HG03025 (cell line): ENCODE measurements at regions not wholly inside any gene's neighbourhood (a gene's known extent, or its start where the extent isn't known, plus 50 kb on each side); places are given as distances from the start of the nearest gene placed in this dataset.
"Not testable (repeated sequence)": the region's sequence is repeated elsewhere in the genome, so short reads cannot be mapped to it uniquely, and the experiment has no call there.

Experiments used
- ATAC-seq: cut with Tn5 transposase; IDR thresholded peaks from one replicate; pipeline ENCODE4 v1.9.1; 2021; ENCODE audit warnings: mild to moderate bottlenecking, moderate library complexity; ENCODE audit not compliant: unreplicated experiment, low FRiP score

DNA sequence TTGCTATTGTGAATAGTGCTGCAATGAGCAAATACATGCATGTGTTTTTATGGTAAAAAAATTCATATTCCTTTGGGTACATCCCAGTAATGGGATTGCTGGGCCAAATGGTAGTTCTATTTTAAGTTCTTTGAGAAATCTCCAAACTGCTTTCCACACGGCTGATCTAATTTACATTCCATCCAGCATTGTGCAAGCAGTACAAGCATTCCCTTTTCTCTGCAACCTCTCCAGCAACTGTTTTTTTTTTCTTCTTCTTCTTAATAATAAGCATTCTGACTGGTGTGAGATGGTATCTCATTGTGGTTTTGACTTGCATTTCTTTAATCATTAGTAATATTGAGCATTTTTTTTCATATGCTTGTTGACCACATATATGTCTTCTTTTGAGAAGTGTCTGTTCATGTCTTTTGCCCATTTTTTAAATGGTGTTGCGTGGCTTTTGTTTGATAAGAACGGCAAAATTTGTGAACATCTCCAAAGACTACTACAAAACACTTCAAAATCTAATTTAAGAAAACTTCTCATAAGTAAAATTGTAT lies 136.1 kb upstream of the MYO3A start:
- ATAC-seq, result no peak

DNA sequence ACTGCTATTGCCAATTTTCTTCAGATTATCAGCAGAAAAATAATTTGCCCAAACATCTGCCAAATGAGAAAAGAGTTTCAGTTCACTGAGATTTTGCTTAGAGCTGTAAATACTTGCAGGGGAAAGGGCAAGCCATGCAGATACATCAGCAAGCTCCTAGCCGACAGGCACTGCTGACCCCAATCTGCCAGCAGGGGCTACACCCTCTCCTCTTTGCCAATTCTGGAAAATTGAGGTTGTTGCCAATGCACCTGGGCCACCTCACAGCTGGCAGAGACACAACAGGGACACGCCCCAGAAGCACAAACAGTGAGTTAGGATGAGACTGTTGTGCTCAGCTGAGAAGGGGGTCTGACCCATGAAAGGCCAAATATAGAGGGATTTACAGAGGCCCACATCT lies 129.5 kb upstream of the MYO3A start:
- ATAC-seq, result no peak

DNA sequence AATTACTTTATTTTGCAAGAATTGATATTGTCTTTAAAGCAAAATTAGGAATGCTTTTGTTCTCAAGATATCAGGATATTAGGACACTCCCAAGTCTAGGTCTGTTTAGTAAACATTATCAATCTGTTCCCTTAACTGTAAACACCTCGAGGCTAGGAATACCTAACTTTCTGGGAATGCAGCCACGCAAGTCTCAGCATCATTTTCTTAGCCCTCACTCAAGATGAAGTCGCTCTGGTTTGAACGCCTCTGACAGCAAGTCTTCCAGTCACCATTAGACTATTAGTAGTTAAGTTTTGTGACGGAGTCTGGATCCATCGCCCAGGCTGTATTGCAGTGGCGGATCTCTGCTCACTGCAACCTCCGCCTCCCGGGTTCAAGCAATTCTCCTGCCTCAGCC lies 128.0 kb upstream of the MYO3A start:
- ATAC-seq, result no peak

DNA sequence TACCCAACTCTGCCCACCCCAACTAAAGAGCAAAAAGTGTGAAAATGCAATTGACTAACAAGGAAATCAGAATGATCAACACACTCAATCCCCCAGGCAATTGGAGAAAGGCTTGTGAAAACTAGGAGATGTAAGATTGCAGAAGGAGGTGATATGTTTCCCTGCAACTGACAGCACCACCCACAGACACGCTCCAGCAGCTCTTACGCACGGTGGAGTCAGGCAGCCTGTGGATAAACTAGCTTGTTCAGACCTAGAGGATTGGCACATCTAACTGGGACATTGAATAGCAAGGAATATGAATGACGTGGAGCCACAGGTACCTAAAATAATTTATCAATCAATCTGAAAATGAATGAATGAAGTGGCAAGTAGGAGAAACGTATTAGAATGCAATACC lies 125.7 kb upstream of the MYO3A start:
- ATAC-seq, result no peak

DNA sequence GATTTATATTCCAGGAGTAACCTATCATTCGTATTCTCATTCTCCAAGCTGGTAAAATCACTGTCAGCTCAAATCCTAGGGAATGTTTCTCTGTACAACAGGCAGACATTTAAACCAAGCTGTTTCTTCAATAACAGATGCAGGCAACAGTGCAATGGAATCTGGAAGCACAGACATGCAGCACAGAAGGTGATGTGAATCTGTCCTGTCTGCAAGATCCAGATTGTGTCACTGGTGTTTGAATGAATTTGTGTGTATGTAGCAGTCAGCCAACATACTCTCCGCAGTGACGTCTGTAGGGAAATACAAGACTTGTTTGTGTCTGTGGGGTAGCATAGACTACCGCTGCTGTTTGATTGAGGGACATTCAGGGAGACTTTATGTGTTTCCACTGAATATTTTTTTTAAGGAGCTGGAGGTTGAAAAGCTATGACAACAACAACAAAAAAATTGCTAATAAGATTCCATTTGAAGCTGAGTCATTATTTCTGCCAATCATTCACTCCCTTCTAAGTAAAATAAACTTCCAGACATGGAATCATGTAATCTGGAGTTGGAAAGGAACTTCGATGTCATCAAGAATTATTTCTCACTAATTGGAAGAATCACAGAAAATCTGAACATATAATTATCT lies 122.9 kb upstream of the MYO3A start:
- ATAC-seq, result no peak

DNA sequence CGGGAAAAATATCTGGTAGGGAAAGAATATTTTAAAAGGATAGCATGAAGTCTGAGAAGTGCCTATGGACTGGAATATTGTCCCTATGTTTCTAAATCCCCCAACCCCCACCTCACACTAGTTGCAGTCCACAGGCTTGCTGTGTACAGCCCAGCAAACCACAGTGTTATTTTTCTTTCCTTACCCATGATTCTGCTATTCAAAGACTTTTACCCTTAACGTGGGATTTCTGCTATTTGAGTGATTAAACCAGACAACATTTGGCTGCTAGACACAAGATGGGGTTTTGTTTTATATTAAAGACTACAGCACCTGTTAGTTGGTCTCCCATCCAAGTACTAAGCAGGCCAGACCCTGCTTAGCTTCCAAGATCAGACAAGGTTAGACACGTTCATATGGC lies 120.5 kb upstream of the MYO3A start:
- ATAC-seq, result no peak

DNA sequence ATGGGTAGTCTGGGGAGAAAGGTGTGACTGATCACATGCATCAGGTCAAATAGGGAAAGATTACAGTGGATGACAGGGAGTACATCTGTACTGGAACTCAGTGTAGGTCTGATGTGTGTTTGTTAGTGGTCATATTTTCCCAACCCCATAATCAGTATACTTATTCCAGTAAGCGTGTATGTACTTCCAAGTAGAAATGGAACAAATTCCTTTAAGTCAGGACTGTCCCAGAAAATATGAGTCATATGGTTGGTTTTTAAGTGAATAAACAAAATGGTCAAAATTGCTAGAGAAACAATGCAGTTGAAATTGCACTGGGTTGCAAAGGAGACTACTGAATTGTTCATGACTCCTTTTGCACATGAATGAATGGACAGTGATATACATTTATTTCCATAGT lies 118.8 kb upstream of the MYO3A start:
- no peak for ATAC-seq

DNA sequence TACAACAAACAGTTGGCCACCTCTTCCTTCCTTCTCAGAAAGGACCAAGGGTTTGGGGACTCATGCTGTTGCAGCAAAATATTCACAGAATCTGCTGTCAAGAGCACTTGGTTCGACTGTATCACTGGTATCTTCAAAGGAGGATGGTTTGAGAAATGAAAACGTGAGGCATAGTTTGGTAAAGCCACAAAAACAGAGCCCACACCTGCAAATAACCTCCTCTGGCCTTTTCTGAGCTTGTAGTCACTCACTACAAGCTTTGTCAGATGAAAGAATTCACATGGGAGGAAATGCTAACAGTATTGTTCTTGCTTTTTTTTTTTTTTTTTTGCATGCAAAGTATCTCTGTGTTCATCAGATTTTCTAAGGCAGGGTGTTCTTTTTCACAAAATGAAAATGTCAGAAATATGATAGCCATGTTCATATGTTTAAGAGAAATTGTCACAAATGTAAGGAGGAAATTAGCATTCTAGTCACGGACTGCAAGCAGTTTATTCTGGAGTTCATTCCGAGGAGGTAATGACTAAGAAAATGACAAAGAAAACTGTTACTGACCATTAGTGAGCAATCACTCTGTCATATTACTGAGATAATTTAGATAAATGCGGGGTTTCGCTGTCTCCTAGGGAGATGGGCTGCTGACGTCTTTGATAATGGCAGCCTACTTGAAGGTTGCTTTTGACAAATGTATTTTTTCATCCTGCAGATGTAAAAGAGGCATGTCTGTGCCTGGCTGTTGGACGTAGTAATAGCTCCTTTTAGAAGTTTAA lies 117.8 kb upstream of the MYO3A start:
- ATAC-seq, result no peak

DNA sequence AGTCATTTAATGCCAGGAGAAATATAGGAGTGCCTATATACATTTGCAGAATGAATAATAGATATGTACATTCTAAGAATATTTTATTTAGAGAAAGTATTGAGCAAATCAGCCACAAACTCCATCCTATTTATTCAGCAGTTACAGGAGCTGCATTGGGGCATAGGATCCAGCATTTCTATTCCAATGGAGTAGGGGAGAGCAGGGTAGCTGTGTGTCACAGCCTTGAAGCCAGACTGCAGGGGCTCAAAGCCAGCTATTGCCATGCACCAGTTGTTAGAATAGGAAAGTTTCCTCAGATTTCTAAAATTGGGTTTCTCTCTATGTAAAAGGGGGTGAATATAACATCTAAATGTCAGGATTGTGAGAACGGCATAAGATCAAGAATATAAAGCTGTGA lies 116.8 kb upstream of the MYO3A start:
- no peak for ATAC-seq

DNA sequence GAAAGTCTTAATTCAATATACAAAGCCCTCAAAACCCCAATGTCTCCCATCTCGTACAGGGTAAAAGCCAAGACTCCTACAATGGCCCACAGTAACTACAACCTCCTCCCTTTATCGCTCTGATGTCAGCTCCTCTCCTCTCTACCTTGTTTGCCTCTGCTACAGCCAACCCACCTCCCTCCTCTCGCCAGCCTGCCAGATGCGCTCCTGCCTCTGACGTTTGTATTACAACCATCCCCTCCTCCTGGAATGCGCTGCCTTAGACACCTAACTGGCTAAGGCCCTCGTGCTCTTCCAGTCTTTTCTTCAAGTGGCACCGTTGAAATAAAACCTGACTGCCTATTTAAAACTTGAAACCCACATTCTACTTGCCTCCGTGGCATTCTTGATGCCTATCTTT lies 115.3 kb upstream of the MYO3A start:
- no peak for ATAC-seq

DNA sequence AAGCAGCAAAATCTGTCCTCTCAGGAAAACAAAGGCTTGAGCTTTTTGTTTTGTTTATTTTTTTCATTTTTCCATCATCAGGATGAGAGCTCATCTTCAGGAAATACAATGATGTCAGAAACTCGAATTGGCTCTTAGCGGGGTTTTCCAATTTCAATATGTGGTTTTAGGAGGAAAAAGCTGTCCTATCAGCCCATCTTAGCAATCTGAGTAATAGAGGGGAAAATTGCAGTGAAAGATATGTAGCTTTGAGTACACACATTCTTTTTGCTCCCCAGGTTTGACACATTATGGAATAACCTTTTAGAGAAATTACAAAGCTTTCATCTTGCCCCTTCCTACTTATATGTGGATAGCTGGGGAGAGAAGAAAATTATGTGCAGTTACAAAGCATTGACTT lies 113.6 kb upstream of the MYO3A start:
- ATAC-seq, result no peak

DNA sequence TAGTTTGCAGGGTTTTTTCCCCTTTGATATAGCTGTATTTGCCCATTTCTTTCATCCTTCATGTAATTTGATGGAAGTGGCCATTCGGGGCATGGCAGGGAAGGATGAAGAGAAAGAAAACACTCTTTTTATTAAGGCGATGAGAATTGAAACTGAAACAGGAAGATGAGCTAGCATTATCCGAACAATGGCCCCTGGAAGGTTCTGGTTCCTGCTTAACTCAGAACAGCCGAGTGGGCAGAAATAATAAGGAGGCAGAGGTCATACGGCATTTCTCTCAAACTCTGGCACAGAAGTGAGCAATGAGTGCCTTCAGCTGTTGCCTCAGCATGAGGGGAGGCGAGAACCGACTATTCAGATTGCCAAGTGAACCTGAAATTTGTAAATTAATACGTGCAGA lies 113.2 kb upstream of the MYO3A start:
- no peak for ATAC-seq

DNA sequence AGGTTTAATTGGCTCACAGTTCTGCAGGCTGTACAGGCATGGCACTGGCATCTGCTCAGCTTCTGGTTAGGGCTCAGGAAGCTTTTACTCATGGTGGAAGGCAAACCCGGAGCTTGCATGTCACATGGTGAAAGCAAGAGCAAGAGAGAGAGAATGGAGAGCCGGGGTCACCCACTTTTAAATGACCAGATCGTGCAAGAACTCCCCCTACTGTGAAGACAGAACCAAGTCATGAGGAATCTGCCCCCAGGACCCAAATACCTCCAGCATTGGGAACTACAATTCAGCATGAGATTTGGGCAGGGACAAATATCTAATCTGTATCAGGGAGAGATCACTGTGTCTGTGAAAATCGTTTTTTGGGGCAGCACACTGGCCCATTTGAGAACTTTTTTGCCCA lies 110.0 kb upstream of the MYO3A start:
- no peak for ATAC-seq

DNA sequence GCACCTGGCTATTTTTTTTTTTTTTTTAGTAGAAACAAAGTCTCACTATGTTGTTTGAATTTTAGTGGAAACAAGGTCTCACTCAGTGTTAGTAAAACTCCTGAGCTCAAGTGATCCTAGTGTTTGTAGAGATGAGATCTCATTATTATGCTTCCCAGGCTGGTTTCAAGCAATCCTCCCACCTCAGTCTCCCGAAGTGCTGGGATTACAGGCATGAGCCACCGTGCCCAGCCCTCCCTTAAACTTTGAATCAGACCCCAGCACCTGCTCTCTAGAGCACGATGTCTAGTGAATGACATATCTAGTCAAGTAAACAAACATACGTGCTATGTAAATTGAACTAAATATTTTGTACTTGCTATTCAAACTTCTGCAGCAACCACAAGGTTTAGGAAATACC lies 105.6 kb upstream of the MYO3A start:
- ATAC-seq, result no peak

DNA sequence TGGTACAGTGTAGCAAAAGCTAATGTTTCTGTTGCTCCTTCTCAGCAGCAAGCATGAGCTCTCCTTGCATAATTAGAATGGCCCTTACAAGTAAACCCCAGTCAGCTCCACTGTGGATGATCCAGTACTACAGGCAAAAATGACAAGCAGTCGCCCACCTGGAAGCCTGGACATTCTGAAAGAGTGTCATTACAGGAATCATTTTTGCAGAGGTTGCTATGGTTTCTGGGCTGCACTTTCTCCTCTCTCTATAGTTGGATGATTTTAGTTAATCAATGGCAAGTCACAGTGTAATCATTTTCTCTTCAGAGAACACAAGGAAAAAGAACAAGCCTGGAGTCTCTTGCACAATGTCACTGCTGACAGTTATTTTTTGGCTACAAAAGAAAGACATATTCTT lies 102.9 kb upstream of the MYO3A start:
- no peak for ATAC-seq

DNA sequence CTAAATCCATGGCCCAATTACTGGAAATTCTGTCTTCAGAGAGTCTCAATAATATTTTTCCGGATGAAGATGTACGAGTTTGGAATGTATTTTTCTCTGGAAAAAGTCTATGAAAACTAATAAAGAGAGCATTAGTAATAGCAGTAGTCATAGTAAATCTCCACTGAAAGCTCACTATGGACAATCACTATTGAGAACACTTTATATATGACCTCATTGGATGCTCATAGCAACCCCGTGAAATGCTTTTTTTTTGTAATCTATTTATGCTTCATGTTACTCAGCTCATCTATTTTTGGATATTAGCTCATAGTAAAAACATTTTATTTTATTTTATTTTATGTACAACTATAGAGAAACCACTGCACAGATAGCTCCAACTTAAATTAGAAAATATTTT lies 94.3 kb upstream of the MYO3A start:
- ATAC-seq, result no peak

DNA sequence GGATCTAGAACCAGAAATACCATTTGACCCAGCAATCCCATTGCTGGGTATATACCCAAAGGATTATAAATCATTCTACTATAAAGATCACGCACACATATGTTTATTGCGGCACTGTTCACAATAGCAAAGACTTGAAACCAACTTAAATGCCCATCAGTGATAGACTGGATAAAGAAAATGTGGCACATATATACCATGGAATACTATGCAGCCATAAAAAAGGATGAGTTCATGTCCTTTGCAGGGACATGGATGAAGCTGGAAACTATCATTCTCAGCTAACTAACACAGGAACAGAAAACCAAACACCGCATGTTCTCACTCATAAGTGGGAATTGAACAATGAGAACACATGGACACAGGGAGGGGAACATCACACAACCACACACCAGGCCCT lies 93.2 kb upstream of the MYO3A start:
- not testable (repeated sequence) for ATAC-seq

DNA sequence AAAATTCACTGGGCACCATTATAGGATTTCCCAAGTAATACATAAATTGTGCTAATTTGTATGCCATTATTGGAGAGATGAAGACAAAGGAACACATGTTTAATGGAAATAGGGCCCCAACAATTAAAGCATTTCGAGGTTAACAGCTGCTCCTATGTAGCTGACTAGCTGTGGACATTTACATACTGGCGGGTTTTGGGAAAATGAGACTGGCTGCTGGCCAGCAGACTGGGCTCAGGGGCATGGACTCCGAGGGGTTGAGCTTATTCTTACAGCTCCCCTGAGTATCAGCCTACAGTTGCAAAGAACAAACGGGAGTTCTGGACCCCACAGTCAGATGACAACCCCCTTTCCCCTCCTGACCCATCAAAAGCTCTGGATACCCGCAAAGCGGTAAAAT lies 91.9 kb upstream of the MYO3A start:
- ATAC-seq, result no peak

DNA sequence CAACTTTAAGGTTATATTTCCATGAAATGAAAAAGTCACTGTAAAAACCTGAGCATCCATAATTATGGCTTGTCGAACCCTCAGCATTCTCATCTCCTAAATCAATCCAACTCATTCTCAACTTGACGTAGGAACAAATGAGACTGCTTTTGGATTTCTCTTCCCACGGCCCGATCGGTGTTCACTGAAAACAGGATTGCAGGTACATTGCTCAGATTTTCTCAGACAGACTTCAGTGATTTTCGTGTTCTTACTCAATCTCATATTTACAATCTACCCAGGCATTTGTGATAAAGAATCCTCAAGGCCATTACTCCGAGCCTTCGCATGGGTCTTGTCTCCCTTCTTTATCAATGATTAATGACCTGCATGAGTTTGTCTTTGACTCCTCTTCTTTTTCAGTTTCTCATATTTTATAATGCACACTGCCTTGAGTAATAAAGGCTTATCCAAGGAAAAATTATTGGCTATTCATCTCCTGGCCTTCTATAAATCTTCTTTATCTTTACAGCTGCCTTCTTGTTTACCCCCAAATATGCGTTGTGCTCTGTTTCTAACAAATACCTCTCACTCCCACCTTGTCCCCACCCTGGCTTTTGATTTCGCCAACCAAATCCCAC lies 90.4 kb upstream of the MYO3A start:
- no peak for ATAC-seq

DNA sequence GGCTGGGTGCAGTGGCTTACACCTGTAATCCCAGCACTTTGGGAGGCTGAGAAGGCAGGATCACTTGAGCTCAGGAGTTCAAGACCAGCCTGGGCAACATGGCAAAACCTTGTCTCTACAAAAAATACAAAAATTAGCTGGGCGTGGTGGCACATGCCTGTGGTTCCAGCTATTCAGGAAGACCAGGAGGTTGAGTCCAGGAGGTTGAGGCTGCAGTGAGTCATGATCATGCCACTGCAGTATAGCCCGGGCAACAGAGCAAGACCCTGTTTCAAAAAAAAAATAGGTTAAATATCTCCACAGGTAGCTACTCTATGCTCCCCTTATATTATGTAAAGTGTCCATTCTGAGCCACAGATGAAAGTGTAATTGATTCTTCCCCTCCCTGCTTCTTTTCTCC lies 89.3 kb upstream of the MYO3A start:
- not testable (repeated sequence) for ATAC-seq

DNA sequence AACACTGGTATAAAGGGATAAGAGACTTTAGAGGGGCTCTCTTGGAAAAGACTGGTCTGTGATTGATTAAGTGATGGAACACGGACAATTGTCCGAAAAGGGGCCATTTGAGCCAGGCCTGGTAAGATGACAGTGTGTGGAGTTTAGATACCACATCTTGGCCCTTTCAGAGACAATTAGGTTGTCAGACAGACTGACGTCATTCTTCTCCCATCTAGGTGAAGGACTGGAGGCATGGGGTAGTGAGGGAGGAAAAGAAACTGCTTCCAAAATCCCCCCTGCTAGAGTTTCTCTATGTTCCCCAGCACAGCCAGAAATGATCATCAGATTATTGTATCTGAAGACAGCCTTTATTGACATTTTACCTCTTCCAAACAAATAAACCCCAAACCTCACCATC lies 84.8 kb upstream of the MYO3A start:
- ATAC-seq, result no peak

DNA sequence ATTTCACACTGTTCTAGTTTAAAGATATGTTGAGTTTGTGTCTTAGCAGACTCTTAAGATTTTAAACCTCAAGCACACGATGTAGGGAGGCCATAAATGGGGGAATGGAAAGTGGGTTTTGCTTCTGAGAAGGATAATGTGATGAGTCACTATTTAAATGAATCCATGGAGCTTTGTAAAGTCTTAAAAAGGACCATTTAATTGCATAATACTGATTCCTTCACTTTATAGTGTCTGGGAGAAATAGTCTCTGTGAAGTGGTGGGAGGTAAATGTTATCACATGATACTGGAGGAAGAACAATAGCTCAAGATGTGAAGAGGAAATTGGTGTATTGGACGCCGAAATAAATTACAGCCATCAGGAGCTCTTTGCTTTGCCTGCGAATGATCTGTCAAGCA lies 84.0 kb upstream of the MYO3A start:
- ATAC-seq, result no peak
